ENCODE measurements at regions not wholly inside any gene's neighbourhood (a gene's known extent, or its start where the extent isn't known, plus 50 kb on each side); places are given as distances from the start of the nearest gene placed in this dataset.

DNA sequence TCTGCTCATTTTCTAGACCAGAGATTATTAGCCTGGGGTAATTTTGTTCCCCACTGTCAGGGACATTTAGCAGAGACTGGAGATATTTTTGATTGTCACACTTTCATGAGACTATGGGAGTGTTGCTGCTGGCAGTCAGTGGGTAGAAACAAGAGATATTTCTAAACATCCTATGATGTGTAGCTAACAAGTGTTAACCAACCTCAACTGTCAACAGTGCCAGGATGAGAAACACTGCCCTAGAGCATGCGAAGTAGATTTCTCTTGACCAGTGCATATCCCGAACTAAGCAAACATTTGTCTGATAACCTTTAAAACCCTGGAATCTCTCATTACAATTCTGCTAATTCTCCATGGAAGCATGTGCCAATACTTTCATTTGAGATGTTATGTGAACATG, 607.4 kb upstream of the TMPRSS15 start:
- TF ChIP-seq, protein P1, sequence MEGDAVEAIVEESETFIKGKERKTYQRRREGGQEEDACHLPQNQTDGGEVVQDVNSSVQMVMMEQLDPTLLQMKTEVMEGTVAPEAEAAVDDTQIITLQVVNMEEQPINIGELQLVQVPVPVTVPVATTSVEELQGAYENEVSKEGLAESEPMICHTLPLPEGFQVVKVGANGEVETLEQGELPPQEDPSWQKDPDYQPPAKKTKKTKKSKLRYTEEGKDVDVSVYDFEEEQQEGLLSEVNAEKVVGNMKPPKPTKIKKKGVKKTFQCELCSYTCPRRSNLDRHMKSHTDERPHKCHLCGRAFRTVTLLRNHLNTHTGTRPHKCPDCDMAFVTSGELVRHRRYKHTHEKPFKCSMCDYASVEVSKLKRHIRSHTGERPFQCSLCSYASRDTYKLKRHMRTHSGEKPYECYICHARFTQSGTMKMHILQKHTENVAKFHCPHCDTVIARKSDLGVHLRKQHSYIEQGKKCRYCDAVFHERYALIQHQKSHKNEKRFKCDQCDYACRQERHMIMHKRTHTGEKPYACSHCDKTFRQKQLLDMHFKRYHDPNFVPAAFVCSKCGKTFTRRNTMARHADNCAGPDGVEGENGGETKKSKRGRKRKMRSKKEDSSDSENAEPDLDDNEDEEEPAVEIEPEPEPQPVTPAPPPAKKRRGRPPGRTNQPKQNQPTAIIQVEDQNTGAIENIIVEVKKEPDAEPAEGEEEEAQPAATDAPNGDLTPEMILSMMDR (conservative IDR thresholded peaks at IDR 0.05; ENCODE audit: low read depth, low read length), result no peak
- DNase-seq (ENCODE audit: low read depth), result no peak
- no peak overlapping the region for H3K4me3 ChIP-seq (ENCODE audit: low read depth, low read length)

DNA sequence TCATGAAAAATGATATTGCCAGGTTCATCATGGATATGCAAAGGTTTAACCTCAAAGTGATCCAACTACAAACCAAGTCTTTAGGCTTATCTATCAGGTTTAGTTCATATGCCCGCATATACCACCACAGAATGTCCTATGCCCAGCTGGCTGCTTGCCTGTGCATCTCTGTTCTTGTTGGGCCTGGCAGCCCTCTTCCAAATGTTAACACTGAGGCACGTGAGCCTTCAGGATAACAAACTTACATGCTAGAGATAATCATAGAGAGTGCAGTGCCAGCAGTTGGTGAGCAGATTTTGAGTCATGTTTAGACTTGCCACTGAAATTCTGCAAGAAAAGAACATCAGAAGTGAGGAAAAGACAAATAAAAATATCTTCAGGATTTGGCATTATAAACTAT, 607.9 kb upstream of the TMPRSS15 start:
- H3K4me3 ChIP-seq (ENCODE audit: low read depth, low read length), result no peak overlapping the region
- DNase-seq (ENCODE audit: low read depth), result no peak
- TF ChIP-seq, protein P1 (conservative IDR thresholded peaks at IDR 0.05; ENCODE audit: low read depth, low read length), result no peak

DNA sequence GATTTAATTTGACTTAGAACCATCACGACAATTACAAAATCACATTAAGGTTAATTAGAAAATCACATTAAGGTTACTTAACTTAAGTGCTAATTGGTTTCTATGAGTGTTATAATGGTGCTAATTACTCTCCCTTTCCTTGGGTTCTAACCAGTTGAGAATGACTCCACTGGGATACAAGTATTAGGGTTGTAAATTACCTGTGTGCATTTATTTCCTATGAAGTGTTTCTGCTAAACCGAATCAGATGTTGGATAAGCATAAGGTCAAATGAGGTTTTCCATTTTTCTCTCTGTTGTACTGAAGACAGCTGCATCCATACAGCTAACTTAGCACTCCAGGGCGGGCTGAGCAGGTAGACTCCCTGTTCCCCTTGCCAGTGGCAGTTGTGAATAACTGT, 610.3 kb upstream of the TMPRSS15 start:
- no peak overlapping the region for H3K4me3 ChIP-seq (ENCODE audit: low read depth, low read length)
- TF ChIP-seq, protein P1 (conservative IDR thresholded peaks at IDR 0.05; ENCODE audit: low read depth, low read length), result no peak
- DNase-seq (ENCODE audit: low read depth), result no peak

DNA sequence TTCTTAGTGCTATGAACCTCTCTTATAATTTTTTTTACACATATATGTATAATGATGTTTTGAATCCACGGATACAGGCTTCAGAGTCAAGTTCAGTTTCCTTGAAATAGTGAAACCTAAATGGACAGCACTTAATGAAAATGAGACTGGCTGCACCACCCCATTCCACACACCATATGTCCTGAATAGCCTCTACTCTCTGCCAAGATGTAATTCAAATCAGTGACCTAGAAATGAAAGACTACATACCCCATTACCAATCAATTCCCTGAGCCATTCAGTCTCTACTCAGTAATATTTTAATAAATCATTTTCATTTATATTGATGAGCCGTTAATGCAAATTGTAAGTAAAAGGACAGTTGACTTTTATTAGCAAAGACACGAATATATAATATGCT, 614.9 kb upstream of the TMPRSS15 start:
- TF ChIP-seq, protein P1 (conservative IDR thresholded peaks at IDR 0.05; ENCODE audit: low read depth, low read length), result no peak
- no peak for DNase-seq (ENCODE audit: low read depth)
- no peak overlapping the region for H3K4me3 ChIP-seq (ENCODE audit: low read depth, low read length)

DNA sequence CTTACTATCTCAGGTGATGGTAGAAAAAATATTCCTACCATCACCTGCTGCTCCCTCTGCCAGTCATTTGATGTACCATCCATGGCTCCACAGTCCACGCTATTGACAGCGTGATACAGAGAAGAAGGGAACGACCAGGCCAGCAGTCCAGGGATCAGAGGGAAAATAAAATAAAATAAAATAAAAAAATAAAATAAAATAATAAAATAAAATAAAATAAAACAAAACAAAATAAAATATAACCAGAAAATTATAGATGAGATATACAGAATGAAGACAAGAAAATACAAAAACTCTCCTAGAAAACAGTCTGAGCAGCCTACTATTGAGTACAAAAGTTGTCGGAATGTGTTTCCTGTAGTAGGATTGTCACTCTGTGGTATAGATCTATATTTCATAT, 619.4 kb upstream of the TMPRSS15 start:
- TF ChIP-seq, protein P1 (conservative IDR thresholded peaks at IDR 0.05; ENCODE audit: low read depth, low read length), result no peak
- no peak overlapping the region for H3K4me3 ChIP-seq (ENCODE audit: low read depth, low read length)
- no peak for DNase-seq (ENCODE audit: low read depth)

DNA sequence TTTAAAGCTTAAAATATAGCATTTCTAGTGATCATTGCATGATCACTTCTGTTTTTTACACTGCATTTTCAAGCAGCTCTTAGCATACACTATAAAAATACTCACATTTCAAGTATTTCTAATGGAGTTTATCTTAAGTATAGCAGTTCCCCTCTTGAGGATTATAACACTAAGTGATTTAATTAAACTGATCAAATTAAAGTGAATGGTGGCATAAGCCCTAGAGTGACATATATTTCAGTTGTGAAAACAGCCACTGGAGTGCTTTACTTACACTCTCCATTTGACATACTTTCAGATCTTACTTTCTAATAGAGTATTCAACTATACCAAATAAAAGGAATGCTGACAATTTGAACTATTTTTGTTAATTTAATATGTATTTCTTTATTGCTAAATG, 623.3 kb upstream of the TMPRSS15 start:
- DNase-seq (ENCODE audit: low read depth), result no peak
- H3K4me3 ChIP-seq (ENCODE audit: low read depth, low read length), result no peak overlapping the region
- TF ChIP-seq, protein P1 (conservative IDR thresholded peaks at IDR 0.05; ENCODE audit: low read depth, low read length), result no peak

DNA sequence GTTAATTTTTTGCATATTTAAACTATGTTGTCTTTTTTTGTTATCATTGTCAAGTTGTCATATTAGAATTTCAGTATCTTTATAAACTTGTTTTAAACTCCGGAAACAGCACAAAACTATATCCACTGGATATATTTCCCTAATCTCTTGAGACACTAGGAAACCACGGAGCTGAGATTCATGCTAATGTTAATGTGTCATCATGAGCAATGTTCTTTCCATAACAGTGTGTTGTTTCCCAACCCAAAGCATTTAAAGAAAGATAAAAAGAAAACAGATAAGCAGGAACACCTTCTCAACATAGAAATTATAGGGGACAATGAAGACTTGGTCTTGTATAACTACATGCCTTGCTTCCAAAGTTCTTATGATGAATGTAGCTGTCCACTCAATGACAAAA, 626.2 kb upstream of the TMPRSS15 start:
- no peak for DNase-seq (ENCODE audit: low read depth)
- TF ChIP-seq, protein P1 (conservative IDR thresholded peaks at IDR 0.05; ENCODE audit: low read depth, low read length), result no peak
- no peak overlapping the region for H3K4me3 ChIP-seq (ENCODE audit: low read depth, low read length)
